Fibroblast of skin of abdomen (primary cell): ENCODE measurements at regions not wholly inside any gene's neighbourhood (a gene's known extent, or its start where the extent isn't known, plus 50 kb on each side); places are given as distances from the start of the nearest gene placed in this dataset.

Experiments used
- DNase-seq: peaks from one replicate; pipeline ENCODE4 v3.0.0-alpha.2; 2013

DNA sequence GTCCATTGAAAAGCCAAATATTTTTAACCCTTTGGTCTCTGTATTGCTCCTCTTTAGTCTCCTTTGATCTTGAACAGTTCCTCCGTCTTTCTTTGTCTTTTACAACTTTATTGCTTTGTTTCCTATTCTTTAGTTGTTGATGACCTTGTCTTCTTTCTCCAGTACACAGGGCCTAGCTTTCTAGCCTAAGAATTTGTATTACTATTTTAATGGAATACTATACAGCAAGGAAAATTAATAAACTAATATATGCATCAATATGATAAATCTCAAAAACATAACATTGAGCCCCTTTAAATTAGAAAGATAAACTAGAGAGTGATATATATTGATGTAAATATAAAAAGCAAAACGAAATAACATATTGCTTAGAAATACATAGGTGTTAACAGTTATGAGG is 88.7 kb downstream of the NR1D2 start:
- no peak for DNase-seq

- DNase-seq = no peak
Observed at GRCh38 chr3:24034464-24034863, 89.4 kb downstream of the NR1D2 start.

DNA sequence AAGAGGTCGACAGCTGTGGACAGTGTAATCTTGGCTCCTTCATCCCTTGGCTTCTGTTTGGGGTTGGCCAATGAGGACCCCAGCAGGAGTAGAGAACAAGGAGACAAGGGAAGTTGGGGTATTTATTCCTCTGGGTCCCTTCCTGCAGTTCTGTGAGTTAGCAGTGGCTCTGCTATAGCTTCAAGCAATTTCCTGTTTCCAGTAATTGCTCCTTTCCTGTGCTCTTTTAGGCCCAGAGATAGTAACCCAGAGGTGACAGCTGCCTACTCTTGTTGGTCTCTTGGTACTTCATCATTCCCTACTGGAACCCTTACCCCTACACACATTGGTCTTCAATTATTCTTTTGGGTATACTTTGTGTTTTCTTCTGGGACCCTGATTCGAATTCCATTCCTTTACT is 92.9 kb downstream of the NR1D2 start:
- no peak for DNase-seq

DNA sequence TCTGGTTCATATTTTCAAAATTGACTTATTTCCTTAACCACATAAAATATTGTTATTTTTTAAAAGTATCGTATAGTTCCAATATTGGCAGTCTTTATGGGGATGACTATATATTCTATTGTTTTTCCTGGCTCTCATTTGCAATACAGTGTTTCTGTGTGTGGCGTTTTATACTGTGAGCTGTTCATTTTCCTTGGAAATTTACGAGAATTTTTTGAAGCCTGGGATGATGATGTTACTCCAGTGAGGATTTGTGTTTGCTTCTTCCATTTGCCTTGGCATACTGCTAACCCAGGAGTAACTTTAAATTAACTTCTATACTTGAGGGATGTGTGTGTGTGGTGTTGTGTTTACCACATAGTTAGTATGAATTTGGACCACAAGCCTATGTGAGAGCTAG is 95.2 kb downstream of the NR1D2 start:
- DNase-seq = no peak

DNA sequence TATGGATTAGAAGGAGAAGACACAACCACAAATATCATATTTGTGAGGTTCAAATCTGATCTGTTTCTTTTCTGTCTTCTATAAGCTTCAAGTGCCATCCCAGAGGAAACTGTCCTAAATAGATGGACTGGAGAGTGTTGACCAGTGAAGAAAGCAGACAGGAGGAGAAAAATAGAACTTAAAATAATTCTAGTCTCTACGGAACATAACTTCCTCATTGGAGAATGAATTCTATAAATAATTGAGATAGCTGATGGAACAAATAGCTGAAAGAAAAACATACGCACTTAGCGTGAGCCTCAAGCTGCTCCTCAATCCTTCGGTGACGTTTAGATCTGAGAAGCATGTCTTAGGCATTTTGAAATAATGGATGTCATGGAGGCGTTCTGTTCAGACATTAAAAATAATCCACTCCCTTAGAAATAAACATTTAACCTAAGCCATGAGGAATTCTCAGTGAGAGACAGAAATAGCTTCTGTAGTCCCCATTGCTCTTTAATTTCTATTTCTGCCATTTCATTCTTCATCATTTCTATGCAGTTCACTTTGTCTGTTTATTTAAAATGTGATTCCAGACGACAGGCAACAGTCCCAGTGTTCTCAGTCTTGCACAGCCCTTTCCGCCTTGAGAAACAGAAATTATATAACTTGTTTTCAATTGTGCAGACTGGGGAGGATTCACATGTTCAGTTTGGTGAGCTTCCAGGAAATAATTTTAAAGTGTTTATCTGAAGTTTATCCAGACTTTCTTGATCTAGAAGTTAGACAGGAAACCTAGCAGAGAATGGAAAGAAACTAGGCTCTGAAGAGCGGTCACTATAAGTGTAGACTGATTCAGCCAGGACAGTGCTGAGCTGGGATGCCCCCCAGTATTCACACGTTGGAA is 97.3 kb downstream of the NR1D2 start:
- DNase-seq = no peak

- no peak for DNase-seq
Observed at GRCh38 chr3:24043168-24043567, 98.1 kb downstream of the NR1D2 start.

DNA sequence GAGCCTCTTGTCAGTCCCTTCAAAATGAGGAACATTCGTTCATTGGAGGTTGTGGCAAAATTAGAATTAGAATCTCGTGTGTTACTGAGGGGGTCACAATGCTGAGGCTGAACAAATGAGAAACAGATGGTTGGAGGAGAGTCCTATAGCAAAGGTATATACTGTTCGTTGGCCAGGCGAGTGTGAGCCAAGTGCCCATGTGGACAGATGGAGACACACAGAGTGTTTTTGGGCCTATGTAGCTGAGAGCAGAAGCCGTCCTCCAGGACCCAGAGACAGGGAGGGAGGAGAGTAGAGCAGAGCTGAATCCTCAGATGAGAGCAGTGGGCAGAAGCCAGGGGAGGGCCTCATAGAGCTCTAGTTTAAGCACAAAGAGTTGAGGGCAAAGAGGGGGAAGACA is 98.9 kb downstream of the NR1D2 start:
- no peak for DNase-seq

- no peak for DNase-seq
Observed at GRCh38 chr3:24046214-24046613, 101.1 kb downstream of the NR1D2 start.

DNA sequence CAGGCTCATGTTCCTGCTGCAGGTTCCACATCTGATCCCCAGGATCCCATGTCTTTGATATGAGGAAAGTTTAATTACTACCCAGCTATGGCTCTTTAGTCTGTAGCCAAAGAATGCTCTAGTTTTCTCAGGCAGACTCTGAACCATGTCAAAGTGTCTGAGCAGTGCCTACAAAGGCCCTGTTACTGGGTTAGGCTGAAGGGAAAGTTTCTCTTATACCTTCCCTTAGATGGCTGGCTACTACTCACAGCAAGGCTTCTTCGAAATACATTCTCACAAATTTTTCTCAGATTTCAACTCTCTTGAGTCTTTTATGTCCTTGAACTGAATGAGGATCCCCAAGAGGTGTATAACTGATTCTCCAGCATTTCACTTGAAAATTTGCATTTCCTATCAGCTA is 102.4 kb downstream of the NR1D2 start:
- no peak for DNase-seq

DNA sequence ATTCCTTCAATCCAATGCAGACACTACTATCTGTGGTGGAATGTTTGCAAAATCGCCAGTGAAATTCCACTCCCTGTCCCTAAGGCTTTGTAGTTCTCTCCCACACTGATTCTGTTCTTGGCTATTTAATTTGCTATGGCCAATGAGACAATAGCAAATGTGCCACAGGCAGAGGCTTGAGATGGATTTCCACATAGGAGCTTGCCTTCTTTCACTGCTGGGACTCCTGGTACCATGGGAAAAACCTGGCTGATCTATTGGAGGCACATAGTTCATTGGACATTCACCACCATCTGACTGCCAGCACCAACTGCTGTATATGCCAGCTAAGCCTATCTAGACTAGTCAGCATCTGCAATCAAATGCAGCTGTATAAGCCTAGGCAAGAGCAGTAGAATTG is 103.8 kb downstream of the NR1D2 start:
- DNase-seq = peak; percentile 14

DNA sequence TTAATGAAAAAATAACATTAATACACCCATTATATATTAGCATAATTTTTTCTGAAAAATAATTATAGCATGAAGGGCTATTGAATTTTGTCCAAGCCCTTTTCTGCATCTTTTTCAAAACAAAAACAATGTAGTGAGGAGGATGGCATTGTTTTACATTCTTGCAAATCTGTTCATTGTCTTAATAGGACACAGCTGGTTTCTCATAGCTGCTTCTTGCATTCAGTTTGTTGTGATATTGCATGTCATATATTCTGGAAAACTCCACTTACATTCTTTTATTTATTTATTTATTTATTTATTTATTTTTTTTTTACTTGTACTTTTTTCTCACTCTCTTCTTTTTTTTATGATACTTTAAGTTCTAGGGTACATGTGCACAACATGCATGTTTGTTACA is 107.4 kb downstream of the NR1D2 start:
- no peak for DNase-seq

DNA sequence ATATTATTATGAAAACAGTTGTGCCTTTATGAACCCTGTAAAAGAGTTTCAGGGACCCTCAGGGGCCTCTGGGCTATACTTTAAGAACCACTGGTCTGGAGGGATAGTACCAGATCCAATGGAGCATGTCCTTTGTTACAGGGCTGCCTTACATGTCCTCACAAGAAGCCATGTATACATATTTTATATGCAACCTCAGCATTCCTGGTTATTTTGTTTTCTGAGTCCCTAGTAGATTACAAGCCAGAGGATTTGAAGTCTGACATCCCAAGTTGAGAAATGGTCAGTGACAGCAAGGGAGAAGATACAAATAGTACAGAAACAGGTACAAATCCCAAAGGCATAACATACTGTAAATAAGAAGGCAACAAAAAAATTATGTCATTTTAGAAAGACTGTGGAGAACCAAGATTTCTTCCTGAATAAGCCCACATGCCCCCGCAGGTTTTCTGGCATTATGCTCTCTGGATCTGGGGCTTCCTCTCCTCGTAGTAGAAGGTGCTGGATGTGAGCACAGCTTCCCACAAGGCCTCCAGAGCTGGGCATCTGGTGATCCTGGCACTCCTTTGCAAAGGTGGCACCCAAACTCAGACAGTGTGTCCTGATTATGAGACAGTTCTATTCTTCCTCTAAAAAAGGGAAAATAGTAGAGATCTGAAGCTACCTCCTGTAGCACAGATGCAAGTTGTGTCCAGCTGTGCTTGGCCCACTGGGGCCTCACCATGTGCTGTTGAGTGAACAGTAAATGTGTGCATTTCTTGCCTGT is 114.0 kb downstream of the NR1D2 start:
- no peak for DNase-seq

DNA sequence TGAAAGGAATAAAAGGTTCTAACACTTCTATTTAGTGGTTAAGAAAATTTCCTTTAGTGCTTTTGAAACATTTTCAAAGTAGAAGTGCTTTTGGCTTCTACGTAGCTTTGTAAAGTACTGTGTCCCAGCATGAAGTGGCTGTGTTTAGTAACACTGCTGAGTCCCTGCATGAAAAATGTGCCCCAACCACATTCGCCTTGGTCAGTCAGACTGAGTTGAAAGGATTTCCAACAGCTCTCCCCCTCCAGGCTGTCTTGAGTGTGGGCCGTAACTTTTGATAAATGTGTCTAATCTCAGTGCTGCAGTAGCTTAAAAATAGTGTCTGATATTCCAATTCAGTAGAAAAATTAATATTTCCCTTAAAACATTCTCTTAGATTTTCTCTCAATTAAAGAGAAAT is 115.0 kb downstream of the NR1D2 start:
- peak; percentile 67 for DNase-seq

- no peak for DNase-seq
Observed at GRCh38 chr3:24062916-24063315, 117.8 kb downstream of the NR1D2 start.
